Smooth muscle cell (in vitro differentiated cells): ENCODE measurements at regions not wholly inside any gene's neighbourhood (a gene's known extent, or its start where the extent isn't known, plus 50 kb on each side); places are given as distances from the start of the nearest gene placed in this dataset.

Source experiments
- DNase-seq: peaks from one replicate; lab custom pipeline; 2025; ENCODE audit not compliant: unreplicated experiment; lab: John Stamatoyannopoulos, UW
- H2AFZ ChIP-seq: fragments of 200-600 bp; sonication (generic); 2 replicates; pipeline ENCODE4 v1.6.0; 2016; ENCODE audit warnings: antibody characterized with exemption, low read depth, mild to moderate bottlenecking
- H3F3A ChIP-seq: fragments of 200-600 bp; sonication (generic); 2 replicates; pipeline ENCODE4 v1.6.0; 2017; ENCODE audit warnings: antibody characterized with exemption, low read depth
- H3K27ac ChIP-seq: fragments of 200-600 bp; sonication (generic); 2 replicates; pipeline ENCODE4 v1.5.1; 2016; ENCODE audit warnings: low read depth, mild to moderate bottlenecking
- H3K27me3 ChIP-seq: fragments of 200-600 bp; sonication (generic); 2 replicates; pipeline ENCODE4 v1.6.1; 2016; ENCODE audit warnings: low read depth, mild to moderate bottlenecking
- H3K36me3 ChIP-seq: fragments of 200-600 bp; sonication (generic); 2 replicates; pipeline ENCODE4 v1.5.1; 2016; ENCODE audit warnings: low read depth
- H3K4me1 ChIP-seq: fragments of 200-600 bp; sonication (generic); 2 replicates; pipeline ENCODE4 v1.5.1; 2016; ENCODE audit warnings: low read depth
- H3K4me2 ChIP-seq: fragments of 200-600 bp; sonication (generic); 2 replicates; pipeline ENCODE4 v1.6.0; 2016; ENCODE audit warnings: mild to moderate bottlenecking
- H3K4me3 ChIP-seq: fragments of 200-600 bp; sonication (generic); 2 replicates; pipeline ENCODE4 v1.5.1; 2016; ENCODE audit warnings: mild to moderate bottlenecking
- H3K79me2 ChIP-seq: fragments of 200-600 bp; sonication (generic); 2 replicates; pipeline ENCODE4 v1.6.0; 2016; ENCODE audit warnings: low read depth, mild to moderate bottlenecking
- H3K9ac ChIP-seq: fragments of 200-600 bp; sonication (generic); 2 replicates; pipeline ENCODE4 v1.6.0; 2016; ENCODE audit warnings: low read depth
- H3K9me3 ChIP-seq: fragments of 200-600 bp; sonication (generic); replicated peaks from 2 replicates; pipeline ENCODE4 v1.5.1; 2016; ENCODE audit warnings: low read depth
- H4K20me1 ChIP-seq: fragments of 200-600 bp; sonication (generic); 2 replicates; pipeline ENCODE4 v1.6.0; 2016; ENCODE audit warnings: low read depth
- CTCF ChIP-seq: fragments of 200-600 bp; sonication (generic); IDR thresholded peaks from 2 replicates; pipeline ENCODE4 v1.5.1; 2017; ENCODE audit warnings: borderline replicate concordance, mild to moderate bottlenecking, antibody characterized with exemption; ENCODE audit not compliant: insufficient read depth, poor library complexity, severe bottlenecking
- WGBS: methylation state at CpG from one replicate; pipeline ENCODE4 v1.1.7; 2016; ENCODE audit warnings: low lambda C conversion rate; 5-methylcytosine and 5-hydroxymethylcytosine counted together

GRCh38 chr18:61085036-61085435, 248.2 kb upstream of the CDH20 start:
- Histone ChIP-seq H3K79me2 (no peaks in the 10 kb centered on the region), H2AFZ (no peak overlapping the region), H3K36me3 (no peaks in the 10 kb centered on the region), H3F3A (no peaks in the 10 kb centered on the region), H3K4me2 (no peak overlapping the region), H3K4me1 (no peaks in the 10 kb centered on the region), H3K27ac (no peak overlapping the region), H3K9ac (no peak overlapping the region), H3K9me3 (no peaks in the 10 kb centered on the region), H3K4me3 (no peak overlapping the region), H4K20me1 (no peaks in the 10 kb centered on the region), H3K27me3 (no peaks in the 10 kb centered on the region)
- no peak for TF ChIP-seq CTCF
- DNase-seq = no peak
- 91% methylated on average over 3 of the region's 3 CpGs for WGBS

DNA sequence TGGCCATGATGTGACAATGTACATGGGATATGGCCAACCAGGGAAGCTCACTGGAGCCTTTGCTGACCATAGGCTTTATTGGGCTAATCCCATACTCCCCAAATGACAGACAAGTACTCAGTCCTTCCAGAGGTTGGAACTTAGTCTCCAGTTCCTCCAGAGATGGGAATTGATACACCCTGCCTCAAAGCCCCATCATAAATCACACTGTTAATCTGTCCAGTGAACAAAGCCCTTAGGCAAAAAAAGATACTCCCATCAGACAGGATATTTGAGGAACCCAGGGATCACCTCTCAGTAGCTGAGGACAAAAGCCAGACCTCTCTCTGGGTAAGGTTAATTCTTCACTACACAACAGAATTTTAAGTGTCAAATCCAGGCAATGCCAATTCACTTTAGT, 247.5 kb upstream of the CDH20 start:
- Histone ChIP-seq H2AFZ (no peak overlapping the region), H3K36me3 (no peaks in the 10 kb centered on the region), H3K9ac (no peak overlapping the region), H3K9me3 (no peaks in the 10 kb centered on the region), H3F3A (no peaks in the 10 kb centered on the region), H3K27ac (no peak overlapping the region), H3K27me3 (no peaks in the 10 kb centered on the region), H3K79me2 (no peaks in the 10 kb centered on the region), H3K4me1 (no peaks in the 10 kb centered on the region), H4K20me1 (no peaks in the 10 kb centered on the region), H3K4me3 (no peak overlapping the region), H3K4me2 (no peak overlapping the region)
- TF ChIP-seq CTCF = no peak
- no peak for DNase-seq

- Histone ChIP-seq H3K27ac (no peak overlapping the region), H3K9me3 (no peaks in the 10 kb centered on the region), H3K4me3 (no peak overlapping the region), H4K20me1 (no peaks in the 10 kb centered on the region), H3K4me1 (no peaks in the 10 kb centered on the region), H3F3A (no peaks in the 10 kb centered on the region), H3K4me2 (no peak overlapping the region), H3K36me3 (no peaks in the 10 kb centered on the region), H3K9ac (no peak overlapping the region), H3K27me3 (no peaks in the 10 kb centered on the region), H3K79me2 (no peaks in the 10 kb centered on the region), H2AFZ (no peak overlapping the region)
- 91% methylated on average over 4 of the region's 4 CpGs for WGBS
- no peak for TF ChIP-seq CTCF
- no peak for DNase-seq
These were observed 246.6 kb upstream of the CDH20 start for GRCh38 chr18:61086657-61087056.

GRCh38 chr18:61091379-61091778, 241.9 kb upstream of the CDH20 start:
- Histone ChIP-seq H3K27me3 (no peaks in the 10 kb centered on the region), H3K9ac (no peak overlapping the region), H3K4me2 (no peak overlapping the region), H3F3A (no peaks in the 10 kb centered on the region), H3K4me3 (no peak overlapping the region), H2AFZ (no peak overlapping the region), H3K79me2 (no peaks in the 10 kb centered on the region), H3K9me3 (no peaks in the 10 kb centered on the region), H4K20me1 (no peaks in the 10 kb centered on the region), H3K36me3 (no peaks in the 10 kb centered on the region), H3K27ac (no peak overlapping the region), H3K4me1 (no peaks in the 10 kb centered on the region)
- 81% methylated on average over 1 of the region's 1 CpG for WGBS
- no peak for TF ChIP-seq CTCF
- DNase-seq = no peak
